ENCODE measurements at regions not wholly inside any gene's neighbourhood (a gene's known extent, or its start where the extent isn't known, plus 50 kb on each side); places are given as distances from the start of the nearest gene placed in this dataset.

DNA sequence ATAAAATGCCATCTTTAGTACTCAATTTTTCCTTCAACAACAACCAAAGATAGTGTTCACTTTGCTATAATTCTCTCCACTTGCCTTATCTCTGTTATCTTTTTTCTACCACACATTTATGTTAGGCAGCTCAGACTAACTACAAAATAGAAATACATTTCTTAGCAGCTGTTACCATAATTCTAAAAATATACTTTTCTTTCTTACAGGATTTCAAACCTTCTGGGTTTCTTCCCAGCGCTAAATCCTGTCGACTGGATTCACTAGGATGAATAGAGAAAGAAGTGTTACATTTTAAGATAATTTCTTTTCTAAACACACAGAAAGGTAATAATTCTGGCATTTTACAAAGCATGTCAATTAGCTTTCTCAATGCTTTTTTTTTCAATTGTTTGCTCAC, 105.5 kb upstream of the GK2 start:
- Histone ChIP-seq H3K36me3 (ENCODE audit: control insufficient read depth in 2 of 2, insufficient read depth in 2 of 2, low read length in 1 of 2) (no peaks in the 10 kb centered on the region), H3K27ac (ENCODE audit: low read depth in 1 of 2, low read length in 1 of 2) (no peak overlapping the region), H3K4me3 (ENCODE audit: low read length in 2 of 2) (no peak overlapping the region), H3K4me1 (ENCODE audit: control insufficient read depth in 2 of 2, insufficient read depth in 2 of 2, low read length in 2 of 2) (peaks cover 0 to 3% of the 10 kb centered on the region in 2 donors), H3K9me3 (ENCODE audit: control insufficient read depth in 2 of 2, insufficient read depth in 1 of 2, low read length in 1 of 2) (no peaks in the 10 kb centered on the region), H3K27me3 (ENCODE audit: control insufficient read depth in 2 of 2, insufficient read depth in 1 of 2, low read length in 1 of 2) (no peaks in the 10 kb centered on the region)
- 94% methylated on average over 2 of the region's 2 CpGs for WGBS
- no peak for DNase-seq (ENCODE audit: low read depth in 6 of 9, low spot score in 9 of 9)

DNA sequence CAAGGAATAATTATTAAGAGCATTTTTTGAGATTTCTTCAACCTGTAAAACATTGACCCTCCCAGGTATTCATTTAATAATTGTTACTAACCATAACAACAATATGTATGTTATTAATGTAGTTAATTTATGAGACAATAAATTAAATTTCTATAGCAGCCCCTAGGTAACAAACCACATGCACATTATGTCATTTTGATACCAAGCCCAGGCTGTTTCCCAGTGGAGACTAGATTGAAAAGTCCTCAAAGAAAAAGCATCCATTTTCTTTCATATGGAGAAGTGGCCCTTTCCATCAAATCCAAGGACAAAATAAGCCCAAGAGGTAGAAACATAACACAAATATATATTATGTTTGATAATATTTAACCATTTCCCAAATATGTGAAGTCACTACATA, 104.3 kb upstream of the GK2 start:
- no peaks in the 10 kb centered on the region for H3K36me3 ChIP-seq (ENCODE audit: control insufficient read depth in 2 of 2, insufficient read depth in 2 of 2, low read length in 1 of 2)
- no peak overlapping the region for H3K27ac ChIP-seq (ENCODE audit: low read depth in 1 of 2, low read length in 1 of 2)
- no peak overlapping the region for H3K4me3 ChIP-seq (ENCODE audit: low read length in 2 of 2)
- no peaks in the 10 kb centered on the region for H3K27me3 ChIP-seq (ENCODE audit: control insufficient read depth in 2 of 2, insufficient read depth in 1 of 2, low read length in 1 of 2)
- H3K4me1 ChIP-seq (ENCODE audit: control insufficient read depth in 2 of 2, insufficient read depth in 2 of 2, low read length in 2 of 2), result peaks cover 0 to 3% of the 10 kb centered on the region in 2 donors
- no peaks in the 10 kb centered on the region for H3K9me3 ChIP-seq (ENCODE audit: control insufficient read depth in 2 of 2, insufficient read depth in 1 of 2, low read length in 1 of 2)
- no peak for DNase-seq (ENCODE audit: low read depth in 6 of 9, low spot score in 9 of 9)

DNA sequence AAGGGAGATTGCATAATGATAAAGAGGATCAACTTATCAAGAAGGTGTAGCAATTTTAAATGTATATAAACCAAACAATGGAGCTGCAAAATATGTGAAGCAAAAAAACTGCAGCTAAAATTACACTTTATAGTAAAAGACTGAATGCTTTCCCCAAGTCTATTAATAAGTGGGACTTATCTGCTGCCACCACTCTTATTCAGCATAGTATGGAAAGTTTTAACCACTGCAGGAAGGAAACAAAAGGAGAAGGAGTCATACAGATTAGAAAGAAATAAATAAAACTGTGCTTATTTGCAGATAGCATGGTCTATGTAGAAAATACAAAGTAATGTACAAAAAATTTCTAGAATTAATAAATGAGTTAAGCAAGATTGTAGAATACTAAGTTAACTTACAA, 94.1 kb upstream of the GK2 start:
- no peaks in the 10 kb centered on the region for H3K4me1 ChIP-seq (ENCODE audit: control insufficient read depth in 2 of 2, insufficient read depth in 2 of 2, low read length in 2 of 2)

DNA sequence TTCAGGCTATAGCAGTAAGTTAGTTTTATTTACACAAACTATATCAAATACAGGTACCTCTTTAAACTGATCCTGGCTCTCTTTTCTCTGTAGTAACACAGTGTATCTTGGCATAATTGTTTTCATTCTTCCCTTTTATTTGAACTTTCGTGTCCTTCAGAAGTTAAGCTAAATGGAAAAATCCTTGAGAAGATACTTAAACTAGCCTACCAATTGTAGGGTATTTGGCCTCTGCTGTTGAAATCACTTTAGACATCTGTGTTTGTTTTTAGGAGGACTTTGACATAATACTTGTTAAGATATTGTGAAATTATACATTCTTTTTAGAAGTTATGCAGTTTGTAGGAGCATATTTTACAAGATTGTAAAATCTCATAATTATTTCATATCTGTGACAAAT, 90.3 kb upstream of the GK2 start:
- Histone ChIP-seq H3K36me3 (ENCODE audit: control insufficient read depth in 2 of 2, insufficient read depth in 2 of 2, low read length in 1 of 2) (no peaks in the 10 kb centered on the region), H3K4me3 (ENCODE audit: low read length in 2 of 2) (no peak overlapping the region), H3K4me1 (ENCODE audit: control insufficient read depth in 2 of 2, insufficient read depth in 2 of 2, low read length in 2 of 2) (no peaks in the 10 kb centered on the region), H3K27me3 (ENCODE audit: control insufficient read depth in 2 of 2, insufficient read depth in 1 of 2, low read length in 1 of 2) (no peaks in the 10 kb centered on the region), H3K27ac (ENCODE audit: low read depth in 1 of 2, low read length in 1 of 2) (no peak overlapping the region), H3K9me3 (ENCODE audit: control insufficient read depth in 2 of 2, insufficient read depth in 1 of 2, low read length in 1 of 2) (no peaks in the 10 kb centered on the region)
- WGBS, result 92% methylated on average over 1 of the region's 1 CpG
- DNase-seq (ENCODE audit: low read depth in 6 of 9, low spot score in 9 of 9), result no peak

More for the DNA sequence above, 94.1 kb upstream of the GK2 start:
- H3K36me3 ChIP-seq (ENCODE audit: control insufficient read depth in 2 of 2, insufficient read depth in 2 of 2, low read length in 1 of 2), result no peaks in the 10 kb centered on the region
- H3K4me3 ChIP-seq (ENCODE audit: low read length in 2 of 2), result no peak overlapping the region
- DNase-seq (ENCODE audit: low read depth in 6 of 9, low spot score in 9 of 9), result no peak
- no peaks in the 10 kb centered on the region for H3K27me3 ChIP-seq (ENCODE audit: control insufficient read depth in 2 of 2, insufficient read depth in 1 of 2, low read length in 1 of 2)
- H3K27ac ChIP-seq (ENCODE audit: low read depth in 1 of 2, low read length in 1 of 2), result no peak overlapping the region
- no peaks in the 10 kb centered on the region for H3K9me3 ChIP-seq (ENCODE audit: control insufficient read depth in 2 of 2, insufficient read depth in 1 of 2, low read length in 1 of 2)

DNA sequence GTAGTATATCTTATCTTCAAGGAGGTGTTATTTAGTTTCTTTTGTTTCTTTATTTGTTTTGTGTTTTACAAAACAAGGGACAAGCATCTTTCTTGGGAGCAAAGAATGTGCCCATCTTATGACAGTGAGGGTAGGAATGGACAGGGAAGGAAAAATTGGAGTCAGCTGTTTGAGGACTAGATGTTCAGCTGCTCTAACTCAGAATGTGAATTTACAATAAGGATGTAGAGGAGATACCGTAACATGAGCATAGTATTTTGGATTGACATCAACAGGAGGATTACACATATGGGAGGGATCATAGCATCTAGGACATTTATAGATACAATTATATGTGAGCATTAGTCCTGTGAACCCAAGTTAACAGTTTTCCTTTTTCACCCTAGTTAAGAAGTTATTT, 89.0 kb upstream of the GK2 start:
- no peak for DNase-seq (ENCODE audit: low read depth in 6 of 9, low spot score in 9 of 9)
- H3K27ac ChIP-seq (ENCODE audit: low read depth in 1 of 2, low read length in 1 of 2), result no peak overlapping the region
- H3K27me3 ChIP-seq (ENCODE audit: control insufficient read depth in 2 of 2, insufficient read depth in 1 of 2, low read length in 1 of 2), result no peaks in the 10 kb centered on the region
- no peak overlapping the region for H3K4me3 ChIP-seq (ENCODE audit: low read length in 2 of 2)
- no peaks in the 10 kb centered on the region for H3K4me1 ChIP-seq (ENCODE audit: control insufficient read depth in 2 of 2, insufficient read depth in 2 of 2, low read length in 2 of 2)
- no peaks in the 10 kb centered on the region for H3K9me3 ChIP-seq (ENCODE audit: control insufficient read depth in 2 of 2, insufficient read depth in 1 of 2, low read length in 1 of 2)
- H3K36me3 ChIP-seq (ENCODE audit: control insufficient read depth in 2 of 2, insufficient read depth in 2 of 2, low read length in 1 of 2), result no peaks in the 10 kb centered on the region
- 99% methylated on average over 1 of the region's 1 CpG for WGBS

DNA sequence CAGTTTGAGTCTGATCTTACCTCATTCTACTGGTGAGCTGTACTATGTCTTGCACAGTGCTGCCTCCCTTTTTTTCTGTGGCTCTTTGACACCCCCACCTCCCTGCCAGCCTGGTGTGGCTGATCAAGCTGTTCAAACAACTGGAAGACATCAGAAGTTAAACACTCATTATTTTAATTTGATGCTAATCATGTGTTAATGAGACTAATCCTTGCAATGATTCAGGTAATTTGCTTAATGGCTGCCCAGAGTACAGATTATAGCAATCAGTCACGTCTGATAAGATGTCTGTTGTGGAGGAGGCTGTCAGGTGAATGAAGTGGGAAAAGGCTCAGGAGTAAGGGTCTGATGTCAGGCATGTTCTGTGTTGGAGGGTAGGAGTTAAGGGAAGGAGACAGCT, 87.4 kb upstream of the GK2 start:
- H3K4me3 ChIP-seq (ENCODE audit: low read length in 2 of 2), result no peak overlapping the region
- no peaks in the 10 kb centered on the region for H3K36me3 ChIP-seq (ENCODE audit: control insufficient read depth in 2 of 2, insufficient read depth in 2 of 2, low read length in 1 of 2)
- H3K27ac ChIP-seq (ENCODE audit: low read depth in 1 of 2, low read length in 1 of 2), result no peak overlapping the region
- 88% methylated on average over 1 of the region's 1 CpG for WGBS
- no peaks in the 10 kb centered on the region for H3K9me3 ChIP-seq (ENCODE audit: control insufficient read depth in 2 of 2, insufficient read depth in 1 of 2, low read length in 1 of 2)
- H3K4me1 ChIP-seq (ENCODE audit: control insufficient read depth in 2 of 2, insufficient read depth in 2 of 2, low read length in 2 of 2), result no peaks in the 10 kb centered on the region
- no peak for DNase-seq (ENCODE audit: low read depth in 6 of 9, low spot score in 9 of 9)
- H3K27me3 ChIP-seq (ENCODE audit: control insufficient read depth in 2 of 2, insufficient read depth in 1 of 2, low read length in 1 of 2), result no peaks in the 10 kb centered on the region

DNA sequence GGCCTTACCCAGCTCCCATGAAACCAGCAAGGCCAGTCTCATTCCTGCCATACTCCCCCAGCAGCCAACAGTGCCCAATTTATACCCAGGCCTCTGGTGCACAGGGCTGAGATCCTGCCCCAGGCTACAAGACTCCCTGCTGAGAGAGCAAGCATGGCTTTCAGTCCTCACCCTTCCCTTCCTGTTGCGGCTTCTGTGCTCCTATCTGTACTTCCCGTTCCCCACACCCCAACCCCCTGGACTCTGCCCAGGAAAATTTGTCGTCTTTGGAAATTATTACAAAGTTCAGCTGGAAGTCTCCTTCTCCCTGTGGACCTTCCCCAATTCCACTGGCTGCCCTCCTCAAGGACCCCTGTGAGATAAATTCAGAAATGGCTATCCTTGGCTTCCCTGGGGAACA, 84.1 kb upstream of the GK2 start:
- Histone ChIP-seq H3K27me3 (ENCODE audit: control insufficient read depth in 2 of 2, insufficient read depth in 1 of 2, low read length in 1 of 2) (no peaks in the 10 kb centered on the region), H3K4me3 (ENCODE audit: low read length in 2 of 2) (no peak overlapping the region), H3K9me3 (ENCODE audit: control insufficient read depth in 2 of 2, insufficient read depth in 1 of 2, low read length in 1 of 2) (no peaks in the 10 kb centered on the region), H3K4me1 (ENCODE audit: control insufficient read depth in 2 of 2, insufficient read depth in 2 of 2, low read length in 2 of 2) (no peaks in the 10 kb centered on the region), H3K36me3 (ENCODE audit: control insufficient read depth in 2 of 2, insufficient read depth in 2 of 2, low read length in 1 of 2) (no peaks in the 10 kb centered on the region), H3K27ac (ENCODE audit: low read depth in 1 of 2, low read length in 1 of 2) (no peak overlapping the region)
- no peak for DNase-seq (ENCODE audit: low read depth in 6 of 9, low spot score in 9 of 9)
- WGBS, result 97% methylated on average over 3 of the region's 3 CpGs

DNA sequence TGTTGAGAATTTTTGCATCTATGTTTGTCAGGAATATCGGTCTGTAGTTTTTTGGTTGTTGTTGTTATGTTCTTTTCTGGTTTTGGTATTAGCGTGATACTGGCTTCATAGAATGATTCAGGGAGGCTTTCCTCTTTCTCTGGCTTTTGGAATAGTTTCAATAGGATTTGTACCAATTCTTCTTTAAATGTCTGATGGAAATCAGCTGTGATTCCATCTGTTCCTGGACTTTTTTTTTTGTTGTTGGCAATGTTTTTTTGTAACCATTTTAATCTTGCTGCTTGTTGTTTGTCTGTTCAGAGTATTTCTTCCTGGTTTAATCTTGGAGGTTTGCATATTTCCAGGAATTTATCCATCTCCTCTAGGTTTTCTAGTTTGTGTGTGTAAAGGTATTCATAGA, 81.5 kb upstream of the GK2 start:
- Histone ChIP-seq H3K36me3 (ENCODE audit: control insufficient read depth in 2 of 2, insufficient read depth in 2 of 2, low read length in 1 of 2) (no peaks in the 10 kb centered on the region), H3K4me3 (ENCODE audit: low read length in 2 of 2) (no peak overlapping the region), H3K27me3 (ENCODE audit: control insufficient read depth in 2 of 2, insufficient read depth in 1 of 2, low read length in 1 of 2) (no peaks in the 10 kb centered on the region), H3K4me1 (ENCODE audit: control insufficient read depth in 2 of 2, insufficient read depth in 2 of 2, low read length in 2 of 2) (no peaks in the 10 kb centered on the region), H3K9me3 (ENCODE audit: control insufficient read depth in 2 of 2, insufficient read depth in 1 of 2, low read length in 1 of 2) (no peaks in the 10 kb centered on the region), H3K27ac (ENCODE audit: low read depth in 1 of 2, low read length in 1 of 2) (no peak overlapping the region)
- 95% methylated on average over 2 of the region's 2 CpGs for WGBS
- DNase-seq (ENCODE audit: low read depth in 6 of 9, low spot score in 9 of 9), result no peak

DNA sequence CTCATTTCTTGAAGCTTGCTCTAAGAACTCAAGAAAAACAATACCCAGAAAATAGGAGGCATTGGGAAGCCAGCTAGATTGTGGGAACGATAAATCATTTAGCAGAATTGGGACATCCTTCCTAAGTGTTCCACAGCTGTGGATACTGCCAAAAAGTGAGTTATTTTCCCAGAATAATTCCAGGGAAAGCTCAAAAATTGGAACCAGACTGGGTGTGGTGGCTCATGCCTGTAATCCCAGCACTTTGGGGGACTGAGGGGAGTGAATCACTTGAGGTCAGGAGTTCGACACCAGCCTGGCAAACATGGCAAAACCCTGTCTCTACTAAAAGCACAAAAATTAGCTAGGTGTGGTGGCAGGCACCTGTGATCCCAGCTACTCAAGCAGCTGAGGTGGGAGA, 68.2 kb upstream of the GK2 start:
- no peaks in the 10 kb centered on the region for H3K4me1 ChIP-seq (ENCODE audit: control insufficient read depth in 2 of 2, insufficient read depth in 2 of 2, low read length in 2 of 2)
- WGBS, result 92% methylated on average over 2 of the region's 2 CpGs
- H3K36me3 ChIP-seq (ENCODE audit: control insufficient read depth in 2 of 2, insufficient read depth in 2 of 2, low read length in 1 of 2), result no peaks in the 10 kb centered on the region
- no peak overlapping the region for H3K4me3 ChIP-seq (ENCODE audit: low read length in 2 of 2)
- no peak for DNase-seq (ENCODE audit: low read depth in 6 of 9, low spot score in 9 of 9)
- H3K27me3 ChIP-seq (ENCODE audit: control insufficient read depth in 2 of 2, insufficient read depth in 1 of 2, low read length in 1 of 2), result no peaks in the 10 kb centered on the region
- H3K27ac ChIP-seq (ENCODE audit: low read depth in 1 of 2, low read length in 1 of 2), result no peak overlapping the region
- no peaks in the 10 kb centered on the region for H3K9me3 ChIP-seq (ENCODE audit: control insufficient read depth in 2 of 2, insufficient read depth in 1 of 2, low read length in 1 of 2)

DNA sequence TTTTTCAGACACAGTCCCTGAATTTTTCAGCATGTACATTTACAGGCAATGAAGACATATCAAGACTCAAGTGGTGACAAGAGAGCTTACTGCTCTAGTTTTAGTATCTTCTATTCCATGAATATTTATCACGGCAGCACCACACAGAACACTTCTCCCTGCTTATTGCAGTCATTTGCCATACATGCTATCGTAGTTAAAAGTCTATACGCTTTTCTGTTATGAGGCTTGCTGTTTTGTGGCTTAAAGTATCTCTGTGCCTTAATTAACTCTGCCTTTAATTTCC, 65.4 kb upstream of the GK2 start:
- WGBS, result 97% methylated on average over 3 of the region's 3 CpGs
- H3K36me3 ChIP-seq (ENCODE audit: control insufficient read depth in 2 of 2, insufficient read depth in 2 of 2, low read length in 1 of 2), result no peaks in the 10 kb centered on the region
- H3K4me3 ChIP-seq (ENCODE audit: low read length in 2 of 2), result no peak overlapping the region
- no peaks in the 10 kb centered on the region for H3K4me1 ChIP-seq (ENCODE audit: control insufficient read depth in 2 of 2, insufficient read depth in 2 of 2, low read length in 2 of 2)
- no peak for DNase-seq (ENCODE audit: low read depth in 6 of 9, low spot score in 9 of 9)
- no peaks in the 10 kb centered on the region for H3K9me3 ChIP-seq (ENCODE audit: control insufficient read depth in 2 of 2, insufficient read depth in 1 of 2, low read length in 1 of 2)
- H3K27ac ChIP-seq (ENCODE audit: low read depth in 1 of 2, low read length in 1 of 2), result no peak overlapping the region
- H3K27me3 ChIP-seq (ENCODE audit: control insufficient read depth in 2 of 2, insufficient read depth in 1 of 2, low read length in 1 of 2), result no peaks in the 10 kb centered on the region
